Smooth muscle cell (in vitro differentiated cells): ENCODE measurements at regions not wholly inside any gene's neighbourhood (a gene's known extent, or its start where the extent isn't known, plus 50 kb on each side); places are given as distances from the start of the nearest gene placed in this dataset.

Experiments used
- DNase-seq: peaks from one replicate; lab custom pipeline; 2025; ENCODE audit not compliant: unreplicated experiment; lab: John Stamatoyannopoulos, UW
- H2AFZ ChIP-seq: fragments of 200-600 bp; sonication (generic); 2 replicates; pipeline ENCODE4 v1.6.0; 2016; ENCODE audit warnings: antibody characterized with exemption, low read depth, mild to moderate bottlenecking
- H3F3A ChIP-seq: fragments of 200-600 bp; sonication (generic); 2 replicates; pipeline ENCODE4 v1.6.0; 2017; ENCODE audit warnings: antibody characterized with exemption, low read depth
- H3K27ac ChIP-seq: fragments of 200-600 bp; sonication (generic); 2 replicates; pipeline ENCODE4 v1.5.1; 2016; ENCODE audit warnings: low read depth, mild to moderate bottlenecking
- H3K27me3 ChIP-seq: fragments of 200-600 bp; sonication (generic); 2 replicates; pipeline ENCODE4 v1.6.1; 2016; ENCODE audit warnings: low read depth, mild to moderate bottlenecking
- H3K36me3 ChIP-seq: fragments of 200-600 bp; sonication (generic); 2 replicates; pipeline ENCODE4 v1.5.1; 2016; ENCODE audit warnings: low read depth
- H3K4me1 ChIP-seq: fragments of 200-600 bp; sonication (generic); 2 replicates; pipeline ENCODE4 v1.5.1; 2016; ENCODE audit warnings: low read depth
- H3K4me2 ChIP-seq: fragments of 200-600 bp; sonication (generic); 2 replicates; pipeline ENCODE4 v1.6.0; 2016; ENCODE audit warnings: mild to moderate bottlenecking
- H3K4me3 ChIP-seq: fragments of 200-600 bp; sonication (generic); 2 replicates; pipeline ENCODE4 v1.5.1; 2016; ENCODE audit warnings: mild to moderate bottlenecking
- H3K79me2 ChIP-seq: fragments of 200-600 bp; sonication (generic); 2 replicates; pipeline ENCODE4 v1.6.0; 2016; ENCODE audit warnings: low read depth, mild to moderate bottlenecking
- H3K9ac ChIP-seq: fragments of 200-600 bp; sonication (generic); 2 replicates; pipeline ENCODE4 v1.6.0; 2016; ENCODE audit warnings: low read depth
- H3K9me3 ChIP-seq: fragments of 200-600 bp; sonication (generic); replicated peaks from 2 replicates; pipeline ENCODE4 v1.5.1; 2016; ENCODE audit warnings: low read depth
- H4K20me1 ChIP-seq: fragments of 200-600 bp; sonication (generic); 2 replicates; pipeline ENCODE4 v1.6.0; 2016; ENCODE audit warnings: low read depth
- CTCF ChIP-seq: fragments of 200-600 bp; sonication (generic); IDR thresholded peaks from 2 replicates; pipeline ENCODE4 v1.5.1; 2017; ENCODE audit warnings: borderline replicate concordance, mild to moderate bottlenecking, antibody characterized with exemption; ENCODE audit not compliant: insufficient read depth, poor library complexity, severe bottlenecking
- WGBS: methylation state at CpG from one replicate; pipeline ENCODE4 v1.1.7; 2016; ENCODE audit warnings: low lambda C conversion rate; 5-methylcytosine and 5-hydroxymethylcytosine counted together

GRCh38 chr6:88376768-88377387 is 210.7 kb upstream of the CNR1 start:
- no peak for TF ChIP-seq CTCF
- Histone ChIP-seq H3K4me3 (no peak overlapping the region), H3K27ac (peak overlapping the region; percentile 23), H3K9ac (no peak overlapping the region), H2AFZ (no peak overlapping the region), H3K36me3 (no peaks in the 10 kb centered on the region), H4K20me1 (no peaks in the 10 kb centered on the region), H3K9me3 (no peaks in the 10 kb centered on the region), H3F3A (peaks cover 16% of the 10 kb centered on the region), H3K27me3 (no peaks in the 10 kb centered on the region), H3K4me2 (peak overlapping the region; percentile 66), H3K4me1 (peaks cover 31% of the 10 kb centered on the region), H3K79me2 (no peaks in the 10 kb centered on the region)
- WGBS: 34% methylated on average over 2 of the region's 2 CpGs
- no peak for DNase-seq

- Histone ChIP-seq H3K9ac (no peak overlapping the region), H3K4me3 (no peak overlapping the region), H2AFZ (no peak overlapping the region), H3K9me3 (no peaks in the 10 kb centered on the region), H3K27ac (no peak overlapping the region), H3K36me3 (no peaks in the 10 kb centered on the region), H3K27me3 (peaks cover 2% of the 10 kb centered on the region), H3K4me1 (peaks cover 29% of the 10 kb centered on the region), H3K4me2 (peak overlapping the region; percentile 66), H4K20me1 (no peaks in the 10 kb centered on the region), H3K79me2 (no peaks in the 10 kb centered on the region), H3F3A (peaks cover 15% of the 10 kb centered on the region)
- 79% methylated on average over 2 of the region's 2 CpGs for WGBS
- no peak for TF ChIP-seq CTCF
- no peak for DNase-seq
Measured at GRCh38 chr6:88376197-88376596, 210.1 kb upstream of the CNR1 start.

- 81% methylated on average over 1 of the region's 1 CpG for WGBS
- Histone ChIP-seq H3K27ac (no peak overlapping the region), H3K36me3 (no peaks in the 10 kb centered on the region), H2AFZ (no peak overlapping the region), H4K20me1 (no peaks in the 10 kb centered on the region), H3K79me2 (no peaks in the 10 kb centered on the region), H3K27me3 (peaks cover 5% of the 10 kb centered on the region), H3K9me3 (no peaks in the 10 kb centered on the region), H3K4me3 (no peak overlapping the region), H3F3A (peaks cover 9% of the 10 kb centered on the region), H3K4me1 (peaks cover 18% of the 10 kb centered on the region), H3K9ac (no peak overlapping the region), H3K4me2 (no peak overlapping the region)
- DNase-seq: no peak
- TF ChIP-seq CTCF: no peak
Measured at GRCh38 chr6:88374553-88374952, 208.4 kb upstream of the CNR1 start.

GRCh38 chr6:88371480-88371879 is 205.3 kb upstream of the CNR1 start:
- Histone ChIP-seq H3K4me3 (no peak overlapping the region), H3K79me2 (no peaks in the 10 kb centered on the region), H3K27me3 (peaks cover 5% of the 10 kb centered on the region), H3K27ac (no peak overlapping the region), H3K4me1 (peaks cover under 1% of the 10 kb centered on the region), H4K20me1 (no peaks in the 10 kb centered on the region), H3K36me3 (no peaks in the 10 kb centered on the region), H3K9me3 (no peaks in the 10 kb centered on the region), H2AFZ (no peak overlapping the region), H3K4me2 (no peak overlapping the region), H3K9ac (no peak overlapping the region), H3F3A (peaks cover 3% of the 10 kb centered on the region)
- DNase-seq: no peak
- no peak for TF ChIP-seq CTCF
- 56% methylated on average over 2 of the region's 2 CpGs for WGBS
